ENCODE measurements at regions not wholly inside any gene's neighbourhood (a gene's known extent, or its start where the extent isn't known, plus 50 kb on each side); places are given as distances from the start of the nearest gene placed in this dataset.
"Not testable (repeated sequence)": the region's sequence is repeated elsewhere in the genome, so short reads cannot be mapped to it uniquely, and the experiment has no call there.

DNA sequence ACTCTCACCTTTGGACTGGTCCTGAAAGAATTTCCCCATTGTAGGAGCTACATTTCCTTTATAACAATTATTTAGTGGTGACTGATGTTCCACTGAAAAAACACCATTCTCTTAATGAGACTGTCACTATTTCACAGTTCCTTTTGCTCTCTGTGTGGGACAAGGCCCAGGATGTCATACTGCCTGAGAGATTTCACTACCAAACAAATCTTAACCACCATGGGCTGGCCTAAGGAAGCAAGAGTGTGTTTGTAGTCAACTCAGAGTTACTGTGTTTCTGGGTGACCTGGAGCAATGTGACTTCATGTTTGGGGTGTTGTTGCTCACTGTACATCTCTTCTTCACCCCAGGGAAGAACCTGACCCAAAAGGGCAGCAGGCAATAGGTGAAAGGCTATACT, 50.1 kb upstream of the ZNF608 start:
- no peak for DNase-seq

- no peak for DNase-seq
Observed at GRCh38 chr5:124797665-124798087, 51.2 kb upstream of the ZNF608 start.

DNA sequence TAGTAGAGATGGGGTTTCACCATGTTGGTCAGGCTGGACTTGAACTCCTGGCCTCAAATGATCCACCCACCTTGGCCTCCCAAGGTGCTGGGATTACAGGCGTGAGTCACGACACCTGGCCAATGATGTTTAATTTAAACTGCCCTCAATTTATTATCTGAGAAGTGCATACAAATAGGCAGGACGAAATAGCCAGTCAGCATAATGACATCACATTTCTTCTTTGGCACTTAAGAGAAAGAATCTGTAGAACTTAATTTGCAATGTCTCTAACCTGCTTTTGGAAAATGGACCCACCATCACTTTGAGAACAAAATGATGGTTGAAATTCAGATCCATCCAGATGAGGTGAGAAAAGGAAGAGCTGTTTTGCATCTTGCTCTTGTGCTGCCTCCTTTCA, 52.5 kb upstream of the ZNF608 start:
- DNase-seq: no peak

DNA sequence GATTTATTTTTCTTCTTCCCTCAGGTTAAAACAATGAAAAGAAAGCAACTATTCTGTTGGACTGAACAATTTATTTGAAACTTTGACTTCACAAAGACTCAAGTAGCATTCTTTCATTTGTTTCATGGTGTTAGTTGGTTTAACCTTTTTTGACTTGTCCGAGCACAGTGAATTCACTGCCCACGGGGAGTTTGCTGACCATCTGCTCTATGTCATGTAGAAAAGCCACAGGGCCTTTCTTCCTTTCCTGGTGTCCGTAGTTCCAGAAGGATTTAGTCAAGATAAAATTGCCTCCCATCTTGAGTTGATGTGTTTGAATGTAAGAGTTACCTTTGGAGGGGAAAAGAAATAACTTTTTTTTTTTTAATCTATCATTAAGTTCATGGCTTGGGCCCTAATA, 55.1 kb upstream of the ZNF608 start:
- no peak for DNase-seq

DNA sequence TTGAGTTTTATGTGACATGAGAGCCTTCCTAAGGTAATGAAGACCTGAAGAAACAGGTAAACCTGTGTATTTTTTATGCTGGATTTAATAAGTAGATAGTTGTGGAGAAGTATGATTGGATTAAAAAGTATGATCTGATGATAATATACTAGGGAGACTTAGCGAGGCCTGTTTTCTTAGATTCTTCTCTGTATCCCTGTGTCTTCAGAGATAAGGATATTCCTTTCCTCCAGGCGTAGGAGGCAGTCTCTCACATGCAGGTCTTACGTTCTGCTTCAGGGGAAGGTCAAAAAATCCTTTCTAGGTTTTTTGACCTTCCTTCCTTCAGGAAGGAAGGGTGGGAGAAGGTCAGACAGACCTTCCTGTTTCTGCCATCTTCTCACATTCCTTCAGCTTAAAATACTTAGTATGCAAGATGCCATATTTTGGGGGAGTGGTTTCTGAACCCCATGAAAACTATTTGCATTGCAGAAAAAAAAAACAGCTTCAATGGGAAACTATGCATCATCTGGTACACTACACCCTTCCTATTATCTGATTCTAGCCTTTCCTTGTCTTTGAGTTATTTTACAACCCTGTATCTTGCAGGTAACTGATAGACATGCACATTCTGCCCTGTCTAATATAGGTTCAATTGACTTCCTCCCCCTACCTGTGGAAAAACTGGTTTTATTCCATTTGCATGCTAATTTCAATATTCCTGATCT, 57.3 kb upstream of the ZNF608 start:
- no peak for DNase-seq

DNA sequence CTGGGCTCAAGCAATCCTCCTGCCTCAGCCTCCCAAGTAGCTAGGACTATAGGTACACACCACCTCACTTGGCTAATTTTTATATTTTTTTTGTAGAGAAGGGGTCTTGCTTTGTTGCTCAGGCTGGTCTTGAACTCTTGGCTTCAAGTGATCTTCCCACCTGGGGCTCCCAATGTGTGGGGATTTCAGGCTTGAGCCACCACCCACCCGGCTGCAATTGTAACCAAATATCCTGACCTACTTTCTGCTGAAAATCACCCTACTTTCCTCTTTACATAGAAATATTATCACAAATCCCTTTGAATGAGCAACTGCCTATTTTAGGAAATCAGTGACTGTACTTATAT, 59.6 kb upstream of the ZNF608 start:
- DNase-seq: no peak

DNA sequence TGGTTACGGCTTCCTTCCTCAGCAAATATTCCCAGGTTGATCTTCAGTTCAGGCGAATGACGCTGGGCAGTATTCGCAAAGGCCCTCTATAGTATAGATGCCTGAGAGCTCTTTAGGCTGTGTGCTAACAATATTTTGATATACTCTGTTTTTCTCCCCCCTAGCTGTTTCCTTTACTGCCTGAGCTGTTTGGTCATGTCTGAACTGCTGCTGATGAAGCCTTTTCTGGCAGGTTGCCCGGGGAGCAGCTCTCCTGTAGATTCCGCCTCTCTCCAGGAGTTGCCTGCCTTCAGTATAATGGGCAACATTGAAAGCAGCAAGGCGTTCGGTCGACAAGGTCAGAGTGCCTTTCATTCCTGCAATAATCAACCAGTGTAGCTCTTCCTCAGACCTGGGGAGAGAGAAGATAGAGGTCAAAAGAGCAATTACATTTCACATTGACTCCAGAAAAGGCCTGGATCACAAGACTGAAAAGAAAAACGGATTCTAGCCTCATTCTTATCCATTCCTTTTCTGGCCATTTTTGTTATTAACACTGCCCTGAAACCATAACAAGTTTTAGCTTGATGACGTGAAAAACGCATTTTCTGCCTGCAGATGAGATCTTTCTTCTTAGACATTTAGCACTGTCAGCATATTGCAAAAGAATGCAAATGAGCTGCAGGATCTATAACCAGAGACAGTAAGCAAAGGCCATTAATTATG, 60.1 kb upstream of the ZNF608 start:
- DNase-seq: no peak

DNA sequence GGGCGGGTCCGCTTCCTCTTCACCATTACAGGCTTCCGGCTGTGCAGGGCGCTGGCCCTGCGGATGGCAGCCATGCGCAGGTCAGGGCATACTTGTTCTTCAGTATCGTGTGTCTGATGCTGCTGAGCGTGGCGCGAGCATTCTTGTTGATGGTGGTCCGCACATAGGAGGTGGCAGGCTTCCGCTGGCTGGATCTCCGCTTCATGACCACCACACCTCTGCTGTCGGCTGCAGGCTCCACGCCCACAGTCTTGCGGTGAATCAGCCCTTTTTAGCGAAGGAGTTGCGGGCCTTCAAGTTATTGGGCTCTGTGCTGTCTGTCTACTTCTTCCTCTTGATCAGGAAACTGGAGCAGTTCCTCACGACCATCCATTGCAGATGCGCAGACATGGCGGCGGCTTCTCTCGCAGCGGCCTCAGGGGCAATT, 62.4 kb upstream of the ZNF608 start:
- no peak for DNase-seq

DNA sequence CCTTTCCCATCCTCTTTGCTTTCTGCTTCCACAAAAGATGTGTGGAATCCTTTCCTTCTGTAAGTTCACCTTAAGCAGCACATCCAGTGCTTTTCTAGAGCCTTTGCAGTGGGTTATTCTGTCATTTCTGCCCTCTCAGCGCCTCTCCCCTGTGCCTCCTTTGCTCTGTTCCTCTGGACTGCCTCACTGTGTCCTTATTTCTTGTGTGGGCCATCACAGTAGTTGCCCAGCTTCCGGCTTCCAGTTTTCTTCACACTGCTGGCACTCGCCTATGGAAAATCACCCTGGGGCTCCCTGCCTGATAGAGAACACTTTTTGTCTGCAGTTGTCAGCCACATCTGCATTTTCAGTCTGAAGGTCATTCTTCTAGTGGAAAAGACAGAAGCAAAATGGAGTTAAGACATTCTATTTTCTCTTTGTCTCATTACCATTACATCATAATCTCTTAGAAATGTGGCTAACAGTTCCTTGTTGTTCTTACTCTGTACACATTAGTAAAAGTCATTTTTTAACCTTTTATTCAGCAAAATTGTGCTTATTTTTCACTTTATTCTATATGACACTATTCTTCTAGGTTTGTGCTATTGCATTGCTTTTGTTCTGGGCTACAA, 64.1 kb upstream of the ZNF608 start:
- no peak for DNase-seq

DNA sequence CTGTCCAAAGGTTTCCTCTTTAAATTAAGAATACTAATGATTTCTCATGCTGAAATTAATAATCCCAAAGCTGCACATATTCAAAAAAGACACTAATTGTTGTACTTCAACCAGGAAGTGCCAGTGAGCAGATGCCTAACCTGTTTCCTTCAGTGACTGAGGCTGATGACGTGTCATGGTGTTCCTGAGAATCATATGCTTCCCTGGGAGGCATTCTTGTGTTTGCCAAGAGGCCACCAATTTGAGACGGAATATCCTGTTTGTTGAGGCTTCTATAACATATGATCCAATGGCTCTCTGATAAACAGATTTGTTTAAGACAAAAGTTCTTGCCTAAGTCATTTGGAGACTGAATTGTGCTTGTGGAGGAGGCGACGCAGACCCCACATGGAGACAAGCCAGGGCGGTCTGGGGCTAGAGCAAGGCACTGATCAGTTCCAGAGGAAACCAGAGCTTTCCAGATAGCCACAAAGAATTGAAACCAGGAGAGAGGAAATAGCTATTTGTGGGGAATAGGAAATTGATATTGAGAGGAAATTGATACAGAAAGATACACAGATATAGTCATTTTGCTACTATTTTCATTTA, 66.4 kb upstream of the ZNF608 start:
- no peak for DNase-seq

DNA sequence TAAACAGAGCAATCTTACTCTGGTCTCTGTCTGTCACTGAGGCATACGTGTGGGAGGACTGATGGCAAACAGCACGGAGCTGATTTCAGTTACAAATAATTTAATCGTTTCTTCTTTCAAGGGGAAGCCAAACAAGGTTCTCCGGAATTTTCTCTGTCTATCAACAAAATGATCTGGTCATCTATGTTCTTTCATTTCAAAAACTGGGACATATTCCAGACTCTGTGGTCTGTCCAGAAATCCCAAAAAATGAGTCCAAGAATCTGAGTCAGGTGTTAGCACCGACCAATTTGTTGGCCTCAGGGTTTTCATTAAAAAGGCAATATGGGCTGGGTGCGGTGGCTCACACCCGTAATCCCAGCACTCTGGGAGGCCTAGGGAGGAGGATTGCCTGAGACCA, 69.9 kb upstream of the ZNF608 start:
- DNase-seq: no peak

- DNase-seq: no peak
Observed at GRCh38 chr5:124819201-124819600, 72.8 kb upstream of the ZNF608 start.

DNA sequence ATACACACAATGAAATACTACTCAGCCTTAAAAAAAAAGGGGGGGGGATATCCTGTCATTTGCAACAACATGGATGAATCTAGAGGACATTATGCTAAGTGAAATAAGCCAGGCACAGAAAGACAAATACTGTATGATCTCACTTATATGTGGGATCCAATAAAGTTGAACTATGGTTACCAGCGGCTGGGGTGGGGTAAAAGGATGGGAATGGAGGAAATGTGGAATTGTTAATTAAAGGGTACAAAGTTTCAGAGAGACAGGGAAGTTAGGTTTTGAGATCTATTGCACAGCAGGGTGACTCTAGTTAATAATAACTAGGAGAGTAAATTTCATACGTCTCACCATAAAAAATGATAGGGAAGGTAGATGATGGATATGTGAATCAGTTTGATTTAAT, 76.2 kb upstream of the ZNF608 start:
- no peak for DNase-seq

GRCh38 chr5:124823380-124823779, 76.9 kb upstream of the ZNF608 start:
- no peak for DNase-seq

- no peak for DNase-seq
Observed at GRCh38 chr5:124824637-124825158, 78.3 kb upstream of the ZNF608 start.

GRCh38 chr5:124825250-124825982, 79.0 kb upstream of the ZNF608 start:
- DNase-seq: no peak

GRCh38 chr5:124825983-124826337, 79.5 kb upstream of the ZNF608 start:
- no peak for DNase-seq

DNA sequence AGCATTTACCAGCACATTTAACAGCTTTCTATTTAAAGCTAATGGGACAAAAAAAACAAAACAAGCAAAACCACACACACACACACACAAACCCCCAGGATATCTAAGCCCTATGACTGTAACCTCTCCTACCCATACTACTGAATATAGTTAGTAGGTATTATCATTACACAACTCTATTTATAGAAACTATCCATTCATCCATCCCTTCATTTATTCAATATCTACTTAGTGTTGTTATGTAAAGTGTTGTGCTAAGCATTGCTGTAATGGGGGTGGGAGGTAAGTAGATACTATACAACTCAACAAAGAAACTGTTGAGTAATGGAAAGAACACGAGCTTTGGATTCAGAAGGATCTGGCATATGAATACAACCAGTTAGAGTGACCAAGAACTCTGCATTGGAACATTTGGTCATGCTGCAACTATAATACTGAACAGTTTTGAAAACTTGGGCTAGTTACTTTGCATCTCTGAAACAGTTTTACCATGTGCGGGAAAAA, 82.3 kb upstream of the ZNF608 start:
- no peak for DNase-seq

DNA sequence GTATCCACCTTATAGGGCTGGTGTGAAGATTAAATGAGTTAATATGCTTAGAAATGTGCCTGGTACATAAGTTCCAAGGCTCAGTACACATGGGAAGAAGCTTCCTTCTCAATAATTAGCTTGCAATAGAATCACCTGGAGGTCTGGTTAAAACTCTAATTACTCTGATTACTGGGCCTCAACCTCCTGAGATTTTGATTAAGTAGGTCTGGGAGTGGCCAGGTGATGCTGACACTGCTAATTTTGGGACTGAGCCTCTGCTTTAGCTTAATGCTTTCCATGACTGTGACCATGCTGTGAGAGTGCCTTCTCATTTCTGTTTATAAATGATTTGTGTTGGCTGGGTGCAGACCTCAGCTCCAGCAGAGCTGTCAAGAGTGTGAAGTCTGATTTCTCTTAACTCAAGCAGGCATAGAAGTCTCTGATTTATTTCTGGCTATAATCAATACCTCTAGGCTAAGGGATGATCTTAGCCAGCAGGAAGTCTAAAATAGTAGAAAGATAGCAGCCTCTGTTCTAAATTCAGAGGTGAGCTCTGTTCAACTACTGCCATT, 85.3 kb upstream of the ZNF608 start:
- no peak for DNase-seq

DNA sequence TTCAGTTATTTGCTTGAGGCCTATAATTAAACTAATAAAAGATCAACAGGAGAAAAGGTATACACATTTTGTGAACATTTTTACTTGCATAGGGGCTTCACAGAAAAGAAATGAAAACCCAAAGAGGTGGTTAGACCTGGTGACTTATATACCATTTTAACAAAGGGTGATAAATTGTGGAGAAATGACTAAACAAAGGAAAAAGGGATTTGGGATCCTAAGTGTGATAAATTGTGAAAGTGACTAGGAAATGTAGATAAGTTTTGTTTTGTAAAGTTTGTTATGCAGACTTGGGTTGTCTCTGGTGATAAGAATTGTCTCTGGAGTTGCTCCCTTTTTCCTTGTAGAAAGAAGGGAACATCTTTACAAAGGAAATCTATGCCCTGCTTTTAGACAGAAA, 86.1 kb upstream of the ZNF608 start:
- no peak for DNase-seq

DNA sequence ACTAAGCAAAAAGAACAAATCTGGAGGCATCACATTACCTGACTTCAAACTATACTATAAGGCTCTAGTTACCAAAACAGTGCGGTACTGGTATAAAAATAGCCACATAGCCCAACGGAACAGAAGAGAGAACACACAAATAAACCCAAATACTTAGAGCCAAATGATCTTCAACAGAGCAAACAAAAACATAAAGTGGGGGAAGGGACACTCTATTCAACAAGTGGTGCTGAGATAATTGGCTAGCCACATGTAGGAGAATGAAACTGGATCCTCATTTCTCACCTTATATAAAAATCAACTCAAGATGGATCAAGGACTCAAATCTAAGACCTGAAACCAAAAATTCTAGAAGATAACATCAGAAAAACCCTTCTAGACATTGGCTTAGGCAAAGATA, 89.9 kb upstream of the ZNF608 start:
- DNase-seq: not testable (repeated sequence)

DNA sequence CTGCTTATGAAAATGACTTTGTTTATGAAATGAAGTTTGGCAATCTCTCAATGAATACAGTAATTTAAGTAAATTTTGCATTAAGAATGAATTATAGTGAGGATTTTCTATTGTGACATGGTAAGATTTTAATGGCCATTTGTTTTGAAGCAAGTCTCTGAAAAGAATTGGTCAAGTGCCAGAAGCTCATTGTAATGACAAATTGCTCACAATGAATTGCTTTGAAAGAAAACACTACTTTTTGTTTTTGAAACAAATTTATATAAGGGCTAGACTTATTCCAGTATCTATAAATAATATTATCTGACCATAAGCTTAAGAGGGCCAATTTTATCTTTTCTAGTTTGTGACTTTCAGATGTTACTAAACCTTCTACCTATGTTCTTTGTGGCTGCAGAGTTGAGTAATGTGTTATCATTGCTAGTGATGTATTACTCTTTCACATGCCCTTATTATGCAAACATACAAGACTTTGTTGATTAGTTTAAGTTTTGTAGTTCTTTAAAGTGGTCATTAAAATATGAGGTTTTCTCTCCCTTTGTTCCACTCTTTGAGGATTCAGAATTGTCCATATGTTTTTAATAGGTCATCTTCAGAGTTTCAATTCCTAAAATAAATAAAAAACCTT, 93.0 kb upstream of the ZNF608 start:
- DNase-seq: no peak

Measured in T-helper 9 cell (primary cell).